Colonic mucosa (tissue), 4 donors: ENCODE measurements at regions not wholly inside any gene's neighbourhood (a gene's known extent, or its start where the extent isn't known, plus 50 kb on each side); places are given as distances from the start of the nearest gene placed in this dataset.

Experiments
- DNase-seq: peaks from one replicate; pipeline ENCODE4 v3.0.0-alpha.2; 2020
- H3K27ac ChIP-seq: fragments of 200-600 bp; one replicate; pipeline ENCODE4 v1.8.0; 2021
- H3K27me3 ChIP-seq: fragments of 200-600 bp; one replicate; pipeline ENCODE4 v1.8.0; 2021
- H3K36me3 ChIP-seq: fragments of 200-600 bp; one replicate; pipeline ENCODE4 v1.8.0; 2021
- H3K4me1 ChIP-seq: fragments of 200-600 bp; one replicate; pipeline ENCODE4 v1.8.0; 2021; ENCODE audit warnings: mild to moderate bottlenecking
- H3K4me3 ChIP-seq: fragments of 200-600 bp; one replicate; pipeline ENCODE4 v1.8.0; 2021
- H3K9ac ChIP-seq, 2 donors: one replicate each; pipeline ENCODE4 v1.7.0; 2013; ENCODE audit warnings: control low read depth in 2 of 2, low read depth in 2 of 2, low read length in 2 of 2
- H3K9me3 ChIP-seq: fragments of 200-600 bp; one replicate; pipeline ENCODE4 v1.8.0; 2021
- intact Hi-C: fragments of 100-400 bp; cut with DNase I; formaldehyde crosslinking; loops from one replicate; pipeline ENCODE4 v1.14.1; 2022
- TF ChIP-seq, protein P1 (sequence below): fragments of 200-600 bp; IDR thresholded peaks from one replicate; pipeline ENCODE4 v1.8.0; 2022; ENCODE audit warnings: antibody characterized with exemption, mild to moderate bottlenecking
- donor health status: healthy.
- donor health status: DM: no; HTN: no; CAD: no.
- donor health status: DM: no; HTN: no; CAD: no.

DNA sequence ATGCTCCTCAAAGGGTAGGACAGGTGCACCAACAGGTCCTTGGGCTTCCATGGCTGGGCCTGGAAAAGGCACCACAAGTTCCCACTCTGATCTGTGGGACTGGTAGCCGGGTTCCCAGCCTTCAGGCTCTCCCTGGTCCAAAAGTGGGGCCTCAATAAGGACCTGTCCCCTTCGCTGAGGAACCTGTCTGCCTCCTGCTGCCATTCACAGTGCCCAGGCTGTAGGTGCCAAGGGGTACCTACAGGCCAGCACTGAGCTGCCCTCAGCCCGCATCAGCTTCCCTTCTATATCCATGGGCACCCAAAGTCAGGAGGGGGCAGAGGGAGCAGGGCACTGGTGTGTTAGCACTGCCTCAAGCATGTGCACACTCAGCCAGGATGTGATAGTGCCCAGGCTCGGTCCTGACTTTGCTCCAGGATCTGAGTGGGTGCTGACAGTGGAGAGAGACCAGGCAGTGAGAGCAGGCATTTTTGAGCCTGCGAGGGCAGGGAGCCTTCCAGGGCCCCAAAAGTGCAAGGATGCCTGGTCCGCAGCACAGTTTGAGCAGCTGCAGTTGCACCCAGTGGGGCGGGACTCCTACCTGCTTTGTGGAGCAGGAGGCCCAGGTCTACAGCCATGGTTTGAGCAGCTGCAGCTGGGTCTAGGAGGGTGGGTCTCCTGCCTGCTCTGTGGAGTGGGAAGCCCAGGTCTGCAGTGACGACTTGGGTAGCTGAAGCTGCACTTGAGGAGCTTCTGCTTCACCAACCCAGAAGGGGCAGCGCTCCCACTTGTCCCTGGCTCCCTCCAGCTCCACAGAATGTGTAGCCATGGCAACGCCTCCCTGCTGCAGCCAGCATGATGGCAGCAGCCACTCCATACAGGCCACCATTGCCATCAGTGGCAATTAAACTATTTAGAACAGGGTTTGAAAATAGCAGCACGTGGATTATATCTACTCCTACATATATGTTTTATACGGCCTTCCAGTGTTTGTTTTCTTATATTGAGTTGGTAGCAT, 376.4 kb downstream of the KCTD8 start:
- Histone ChIP-seq H3K27me3 (no peaks in the 10 kb centered on the region), H3K4me1 (no peaks in the 10 kb centered on the region), H3K9me3 (no peaks in the 10 kb centered on the region), H3K27ac (no peak overlapping the region), H3K9ac (no peak overlapping the region), H3K36me3 (no peaks in the 10 kb centered on the region), H3K4me3 (no peak overlapping the region)
- intact Hi-C loops, result no loop called here
- TF ChIP-seq, protein P1, sequence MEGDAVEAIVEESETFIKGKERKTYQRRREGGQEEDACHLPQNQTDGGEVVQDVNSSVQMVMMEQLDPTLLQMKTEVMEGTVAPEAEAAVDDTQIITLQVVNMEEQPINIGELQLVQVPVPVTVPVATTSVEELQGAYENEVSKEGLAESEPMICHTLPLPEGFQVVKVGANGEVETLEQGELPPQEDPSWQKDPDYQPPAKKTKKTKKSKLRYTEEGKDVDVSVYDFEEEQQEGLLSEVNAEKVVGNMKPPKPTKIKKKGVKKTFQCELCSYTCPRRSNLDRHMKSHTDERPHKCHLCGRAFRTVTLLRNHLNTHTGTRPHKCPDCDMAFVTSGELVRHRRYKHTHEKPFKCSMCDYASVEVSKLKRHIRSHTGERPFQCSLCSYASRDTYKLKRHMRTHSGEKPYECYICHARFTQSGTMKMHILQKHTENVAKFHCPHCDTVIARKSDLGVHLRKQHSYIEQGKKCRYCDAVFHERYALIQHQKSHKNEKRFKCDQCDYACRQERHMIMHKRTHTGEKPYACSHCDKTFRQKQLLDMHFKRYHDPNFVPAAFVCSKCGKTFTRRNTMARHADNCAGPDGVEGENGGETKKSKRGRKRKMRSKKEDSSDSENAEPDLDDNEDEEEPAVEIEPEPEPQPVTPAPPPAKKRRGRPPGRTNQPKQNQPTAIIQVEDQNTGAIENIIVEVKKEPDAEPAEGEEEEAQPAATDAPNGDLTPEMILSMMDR, result no peak
- DNase-seq, result no peak

DNA sequence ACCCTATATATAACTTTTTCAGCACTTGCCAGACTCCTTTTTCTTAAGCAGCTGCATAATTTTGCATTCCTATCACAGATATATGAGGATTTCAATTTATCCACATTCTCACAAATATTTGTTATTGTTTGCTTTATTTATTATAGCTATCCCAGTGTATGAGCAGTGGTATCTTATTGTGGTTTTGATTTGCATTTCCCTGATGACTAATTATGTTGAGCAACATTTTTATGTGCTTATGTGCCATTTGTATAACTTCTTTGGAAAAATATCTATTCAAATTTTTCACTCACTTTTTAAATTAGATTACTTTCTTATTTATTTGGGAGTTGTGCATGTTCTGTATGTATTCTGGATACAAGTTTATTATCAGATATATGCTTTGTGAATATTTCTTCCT, 361.9 kb downstream of the KCTD8 start:
- Histone ChIP-seq H3K4me3 (no peak overlapping the region), H3K27ac (no peak overlapping the region), H3K4me1 (no peaks in the 10 kb centered on the region), H3K9ac (no peak overlapping the region), H3K36me3 (no peaks in the 10 kb centered on the region), H3K27me3 (no peaks in the 10 kb centered on the region), H3K9me3 (no peaks in the 10 kb centered on the region)
- no peak for DNase-seq
- intact Hi-C loops, result no loop called here
- TF ChIP-seq, protein P1, result no peak

DNA sequence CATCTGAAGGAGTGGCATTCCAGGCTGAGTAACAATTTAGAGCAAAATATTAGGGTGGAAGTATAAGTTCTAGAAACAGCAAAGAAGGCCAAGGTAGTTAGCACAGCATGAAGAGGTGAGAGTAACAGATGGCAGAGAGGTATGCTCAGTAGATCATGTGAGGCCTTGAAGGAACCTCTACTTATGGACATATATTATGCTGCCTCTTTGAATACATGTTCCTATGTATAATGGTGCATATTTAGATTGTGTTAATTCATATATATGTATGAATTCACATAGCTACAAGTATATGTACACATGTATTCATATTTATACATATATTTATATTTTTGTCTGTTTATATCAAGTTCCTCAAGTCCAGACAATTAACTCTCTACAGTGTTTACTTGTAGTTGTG, 355.2 kb downstream of the KCTD8 start:
- TF ChIP-seq, protein P1, result no peak
- Histone ChIP-seq H3K4me1 (no peaks in the 10 kb centered on the region), H3K4me3 (no peak overlapping the region), H3K9ac (no peak overlapping the region), H3K27me3 (no peaks in the 10 kb centered on the region), H3K27ac (no peak overlapping the region), H3K36me3 (no peaks in the 10 kb centered on the region), H3K9me3 (no peaks in the 10 kb centered on the region)
- DNase-seq, result no peak
- intact Hi-C loops, result no loop called here

DNA sequence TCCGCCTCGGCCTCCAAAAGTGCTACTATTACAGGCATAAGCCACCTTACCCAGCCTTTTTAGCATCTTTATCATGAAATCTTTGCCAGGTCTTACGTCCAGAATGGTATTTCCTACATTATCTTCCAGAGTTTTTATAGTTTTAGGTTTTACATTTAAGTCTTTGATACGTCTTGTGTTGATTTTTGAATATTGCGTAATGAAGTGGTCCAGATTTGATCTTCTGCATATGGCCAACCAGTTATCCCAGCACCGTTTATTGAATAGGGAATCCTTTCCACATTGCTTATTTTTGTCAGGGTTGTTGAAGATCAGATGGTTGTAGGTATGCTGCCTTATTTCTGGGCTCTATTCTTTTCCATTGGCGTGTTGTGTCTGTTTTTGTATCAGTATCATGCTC, 349.6 kb downstream of the KCTD8 start:
- Histone ChIP-seq H3K9ac (no peak overlapping the region), H3K9me3 (no peaks in the 10 kb centered on the region), H3K27ac (no peak overlapping the region), H3K27me3 (no peaks in the 10 kb centered on the region), H3K36me3 (no peaks in the 10 kb centered on the region), H3K4me3 (no peak overlapping the region), H3K4me1 (no peaks in the 10 kb centered on the region)
- TF ChIP-seq, protein P1, result no peak
- DNase-seq, result no peak
- intact Hi-C loops, result no loop called here

DNA sequence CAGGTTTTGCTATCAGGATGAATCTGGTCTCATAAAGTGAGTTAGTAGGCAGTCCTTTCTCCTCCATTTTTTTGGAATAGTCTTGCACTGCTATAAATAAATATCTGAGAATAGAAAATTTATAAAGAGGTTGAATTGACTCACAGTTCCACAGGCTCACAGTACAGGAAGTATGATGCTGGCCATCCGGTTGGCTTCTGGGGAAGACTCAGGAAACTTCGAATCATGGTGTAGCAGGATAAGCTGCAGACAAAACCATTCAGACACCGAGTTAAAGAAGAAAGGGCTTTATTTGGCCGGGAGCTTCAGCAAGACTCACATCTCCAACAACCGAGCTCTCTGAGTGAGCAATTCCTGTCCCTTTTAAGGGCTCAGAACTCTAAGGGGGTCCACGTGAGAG, 348.2 kb downstream of the KCTD8 start:
- no peak overlapping the region for H3K9ac ChIP-seq
- no peak overlapping the region for H3K27ac ChIP-seq
- H3K27me3 ChIP-seq, result no peaks in the 10 kb centered on the region
- intact Hi-C loops, result no loop called here
- DNase-seq, result no peak
- TF ChIP-seq, protein P1, result no peak
- H3K36me3 ChIP-seq, result no peaks in the 10 kb centered on the region
- H3K4me3 ChIP-seq, result no peak overlapping the region
- H3K4me1 ChIP-seq, result no peaks in the 10 kb centered on the region
- H3K9me3 ChIP-seq, result no peaks in the 10 kb centered on the region
